Activated effector memory CD4-positive, alpha-beta T cell treated with Interleukin-2 at 50 U/mL for 16 hours (primary cell): ENCODE measurements at regions not wholly inside any gene's neighbourhood (a gene's known extent, or its start where the extent isn't known, plus 50 kb on each side); places are given as distances from the start of the nearest gene placed in this dataset.
"Not testable (repeated sequence)": the region's sequence is repeated elsewhere in the genome, so short reads cannot be mapped to it uniquely, and the experiment has no call there.

Experiments used
- DNase-seq: peaks from one replicate; pipeline ENCODE4 v3.0.0-alpha.2; 2020

DNA sequence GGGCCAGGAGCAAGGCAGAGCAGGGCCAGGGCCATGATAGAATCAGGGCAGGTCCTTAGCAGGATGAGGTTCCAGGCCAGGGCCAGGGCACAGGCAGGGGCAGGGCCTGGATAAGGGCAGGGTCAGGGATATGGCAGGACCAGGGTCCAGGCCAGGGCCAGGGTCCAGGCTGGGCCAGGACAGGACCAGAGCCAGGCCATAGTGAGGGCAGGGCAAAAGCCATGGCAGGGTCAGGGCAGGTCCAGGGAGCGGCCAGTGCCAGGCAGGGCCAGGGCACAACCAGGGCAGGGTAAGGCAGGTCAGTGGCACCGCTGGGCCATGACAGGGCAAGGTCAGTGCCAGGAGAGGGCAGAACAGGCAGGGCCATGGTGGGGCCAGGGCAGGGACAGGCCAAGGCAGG, 152.2 kb downstream of the LIPI start:
- no peak for DNase-seq

DNA sequence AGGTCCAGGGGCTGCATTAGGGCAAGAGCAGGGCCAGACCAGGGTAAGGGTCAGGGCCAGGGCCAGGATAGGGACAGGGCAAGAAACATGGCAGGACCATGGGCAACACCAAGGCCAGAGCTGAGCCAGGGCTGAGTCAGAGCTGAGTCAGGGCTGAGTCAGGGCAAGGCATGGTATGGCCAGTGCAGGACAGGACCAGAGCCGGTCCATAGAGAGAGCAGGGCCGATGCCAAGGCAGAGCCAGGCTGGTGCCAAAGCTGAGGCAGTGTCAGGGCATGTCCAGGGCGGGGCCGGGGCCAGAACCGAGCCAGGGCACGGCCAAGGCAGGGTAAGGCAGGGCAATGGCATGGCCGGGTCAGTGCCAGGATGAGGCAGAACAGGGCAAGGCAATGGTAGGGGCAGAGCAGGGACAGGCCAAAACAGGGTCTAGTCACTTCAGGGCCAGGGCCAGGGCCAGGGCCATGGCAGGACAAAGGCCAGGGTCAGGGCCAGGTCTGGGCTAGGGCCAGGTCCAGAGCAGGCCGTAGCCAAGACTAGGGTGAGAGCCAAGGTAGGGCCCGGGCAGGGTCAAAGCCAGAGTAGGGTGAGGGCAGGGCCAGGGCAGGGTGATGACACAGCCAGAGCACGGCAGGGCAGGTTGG, 152.8 kb downstream of the LIPI start:
- DNase-seq = not testable (repeated sequence)

DNA sequence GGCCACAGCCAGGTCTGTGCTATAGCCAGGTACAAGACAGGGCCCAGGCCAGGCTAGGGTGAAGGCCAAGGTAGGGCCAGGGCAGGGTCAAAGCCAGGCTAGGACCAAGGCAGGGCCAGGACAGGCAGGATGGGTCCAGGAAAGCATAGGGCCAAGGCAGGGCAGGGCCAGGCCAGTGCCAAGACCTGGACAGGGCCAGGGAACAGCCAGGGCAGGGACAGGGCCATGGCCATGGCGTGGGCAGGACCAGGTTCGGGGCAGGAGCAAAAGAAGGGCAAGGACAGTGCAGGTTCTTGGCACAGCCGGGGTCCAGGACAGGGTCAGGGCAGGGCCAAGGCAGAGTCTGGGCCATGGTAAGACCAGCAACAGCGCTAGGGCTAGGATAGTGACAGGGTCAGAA, 153.4 kb downstream of the LIPI start:
- no peak for DNase-seq

DNA sequence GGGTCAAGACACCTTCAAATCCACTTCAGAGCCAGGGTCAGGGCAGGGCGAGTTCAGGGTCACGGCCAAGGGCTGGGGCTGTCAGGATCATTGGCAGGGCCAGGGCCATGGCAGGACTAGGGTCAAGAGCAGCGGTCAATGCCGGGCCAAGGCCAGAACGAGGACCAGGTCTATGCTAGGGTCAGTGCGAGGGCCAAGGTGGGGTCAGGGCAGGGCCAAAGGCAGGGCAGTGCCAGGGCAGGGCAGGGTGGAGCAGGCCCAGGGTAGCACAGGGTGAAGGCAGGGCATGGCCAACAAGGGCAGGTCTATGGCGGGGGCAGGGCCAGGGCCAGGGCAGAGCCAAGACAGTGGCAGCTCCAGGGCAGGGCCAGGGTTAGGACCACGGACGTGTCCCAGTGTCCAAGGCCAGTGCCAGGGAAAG, 154.0 kb downstream of the LIPI start:
- DNase-seq = no peak

DNA sequence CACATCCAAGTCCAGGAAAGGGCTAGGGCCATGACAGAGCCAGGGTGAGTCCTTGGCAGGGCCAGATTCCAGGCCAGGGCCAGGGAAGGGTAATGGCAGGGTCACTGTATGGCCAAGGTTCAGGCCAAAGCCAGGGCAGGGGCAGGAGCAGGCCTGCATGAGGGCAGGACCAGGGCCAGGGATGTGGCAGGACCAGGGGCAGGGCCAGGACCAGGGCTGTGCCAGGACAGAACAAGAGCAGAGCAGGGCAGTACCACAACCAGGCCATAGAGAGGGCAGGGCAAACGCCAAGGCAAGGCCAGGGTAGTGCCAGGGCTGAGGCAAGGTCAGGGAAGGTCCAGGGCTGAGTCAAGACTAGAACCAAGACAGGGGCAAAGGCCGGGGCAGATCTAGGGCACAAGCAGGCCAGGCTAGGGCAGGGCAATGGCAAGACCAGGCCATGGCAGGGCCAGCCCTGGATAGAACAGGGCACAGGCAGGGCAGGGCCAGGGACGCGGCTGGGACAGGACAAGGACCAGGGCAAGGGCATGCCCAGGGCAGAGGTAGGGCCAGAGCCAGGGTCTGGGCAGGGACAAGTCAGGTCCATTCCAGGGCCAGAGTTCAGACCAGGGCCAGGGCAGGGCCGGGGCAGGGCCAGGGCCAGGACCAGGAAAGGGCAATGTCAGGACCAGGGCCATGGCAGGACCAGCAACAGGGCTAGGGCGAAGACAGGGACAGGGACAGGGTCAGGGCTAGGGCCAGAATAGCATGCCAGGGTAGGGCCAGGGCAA, 154.8 kb downstream of the LIPI start:
- DNase-seq = not testable (repeated sequence)

DNA sequence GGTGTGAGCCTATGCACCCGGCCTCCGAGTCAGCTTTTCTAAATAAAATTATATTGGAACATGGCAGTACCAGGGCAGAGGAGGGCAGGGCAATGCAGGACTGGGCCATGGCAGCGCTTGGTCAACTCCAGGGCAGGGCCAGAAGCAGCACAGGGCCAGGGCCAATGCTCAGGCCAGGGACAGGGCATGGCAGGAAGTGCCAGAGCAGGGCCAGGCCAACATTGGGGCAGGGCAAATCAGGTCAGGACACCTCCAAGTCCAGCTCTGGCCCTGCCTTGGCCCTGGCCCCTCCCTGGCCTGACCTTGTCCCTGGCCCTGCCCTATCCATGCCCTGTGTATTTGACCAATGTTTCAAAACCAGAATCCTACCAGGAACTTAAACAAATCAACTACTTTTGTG, 156.1 kb downstream of the LIPI start:
- no peak for DNase-seq

DNA sequence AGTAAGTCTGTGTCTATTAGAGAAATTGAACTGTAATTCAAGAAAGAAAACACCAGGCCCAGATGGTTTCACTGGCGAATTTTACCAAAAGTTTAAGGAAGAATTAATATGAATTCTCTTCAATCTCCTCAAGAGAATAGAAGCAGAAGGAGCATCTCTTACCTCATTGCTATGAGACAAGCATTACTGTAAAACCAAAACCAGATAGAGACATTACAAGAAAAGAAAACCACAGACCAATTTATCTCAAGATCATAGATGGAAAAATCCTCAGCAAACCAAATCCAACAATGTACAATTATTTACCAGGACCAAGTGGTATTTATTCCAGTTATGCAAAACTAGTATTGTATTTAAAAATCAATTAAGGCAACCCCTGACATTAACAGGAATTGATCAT, 160.6 kb downstream of the LIPI start:
- no peak for DNase-seq

DNA sequence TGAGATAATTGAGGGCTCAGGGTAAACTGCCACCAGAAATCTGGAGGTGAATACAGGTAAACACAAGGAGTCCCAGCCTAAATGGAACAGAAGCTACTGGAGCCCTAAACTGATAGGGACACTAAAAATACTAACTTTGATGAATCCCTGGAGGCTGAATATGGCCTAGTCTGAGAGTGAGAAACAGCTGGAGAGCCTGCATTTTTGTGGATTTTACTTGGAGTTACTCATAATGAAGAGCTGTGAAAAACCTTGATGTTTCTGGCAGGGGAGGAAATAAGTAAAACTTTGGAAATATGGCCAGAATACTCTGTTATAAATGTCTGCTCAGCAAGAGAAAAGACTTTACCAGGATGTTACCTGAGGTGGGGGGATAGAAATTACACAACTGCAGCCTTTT, 164.4 kb downstream of the LIPI start:
- no peak for DNase-seq

DNA sequence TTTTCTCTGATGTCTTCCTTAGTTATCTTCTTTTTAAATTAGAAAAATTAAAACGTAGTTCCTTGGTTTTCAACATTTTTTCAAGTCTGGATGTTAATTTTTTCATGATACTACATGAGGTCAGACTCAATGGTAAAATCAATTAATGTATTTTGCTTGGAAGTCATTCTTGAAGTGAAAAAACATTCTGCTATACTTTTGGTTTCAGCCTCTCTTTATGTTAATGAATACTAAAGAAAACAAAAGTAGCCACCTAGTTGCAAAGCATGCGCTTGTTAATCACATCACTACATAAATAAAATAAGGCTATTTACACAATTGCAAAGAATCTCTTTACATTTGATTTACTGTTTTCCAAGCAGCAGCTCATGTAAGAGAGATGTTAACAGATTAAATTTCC, 170.4 kb downstream of the LIPI start:
- DNase-seq = no peak

DNA sequence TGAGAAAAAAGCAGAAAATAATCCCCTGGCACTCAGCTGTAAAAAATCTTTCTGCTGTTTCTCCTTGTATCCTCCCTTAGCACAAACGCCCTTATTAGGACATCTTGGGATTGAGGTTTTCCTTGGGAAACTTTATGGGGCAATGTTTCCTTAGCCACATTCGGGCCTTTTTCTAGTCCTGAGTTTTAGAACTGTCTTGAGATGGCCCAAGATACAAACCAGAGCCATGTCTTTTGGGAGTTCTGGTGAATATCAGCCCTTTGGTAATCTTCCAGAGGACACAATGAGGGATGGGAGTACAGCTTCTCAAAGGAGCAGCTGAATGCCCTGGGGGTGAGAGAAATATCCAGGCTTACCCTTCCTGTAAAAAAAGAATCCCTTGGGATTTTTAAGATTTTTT, 182.1 kb downstream of the LIPI start:
- DNase-seq = not testable (repeated sequence)

DNA sequence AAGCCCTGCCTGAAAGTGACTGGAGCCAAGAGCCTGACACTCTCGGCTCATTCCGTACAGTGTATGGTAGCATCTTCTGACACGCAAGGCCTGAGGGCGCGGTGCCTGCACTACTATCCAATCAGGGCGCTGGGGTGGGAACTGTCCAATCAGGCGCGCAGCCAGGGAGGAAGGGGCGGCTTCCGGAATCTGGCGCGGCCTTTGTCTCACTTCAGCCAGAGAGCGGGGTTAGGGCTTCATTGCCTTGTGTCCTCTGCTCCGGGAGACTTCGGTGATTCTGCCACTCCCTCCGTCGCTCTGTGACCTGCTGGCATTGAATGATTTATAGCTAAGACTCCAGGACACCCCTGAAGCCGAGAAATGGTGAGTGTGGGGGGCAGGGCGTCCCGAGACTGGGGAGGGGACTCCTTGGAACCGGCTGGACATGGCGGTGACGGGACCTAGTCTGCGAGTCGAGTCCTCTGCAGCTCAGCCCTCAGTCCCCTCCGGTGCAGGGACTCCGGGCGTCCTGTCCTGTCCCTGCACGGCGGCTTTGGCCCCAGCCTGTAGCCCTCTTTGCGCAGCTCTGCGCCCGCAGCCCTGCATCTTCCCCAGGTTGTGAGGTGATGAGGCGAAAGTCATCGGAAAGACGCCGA, 183.4 kb downstream of the LIPI start:
- DNase-seq = peak; percentile 75

DNA sequence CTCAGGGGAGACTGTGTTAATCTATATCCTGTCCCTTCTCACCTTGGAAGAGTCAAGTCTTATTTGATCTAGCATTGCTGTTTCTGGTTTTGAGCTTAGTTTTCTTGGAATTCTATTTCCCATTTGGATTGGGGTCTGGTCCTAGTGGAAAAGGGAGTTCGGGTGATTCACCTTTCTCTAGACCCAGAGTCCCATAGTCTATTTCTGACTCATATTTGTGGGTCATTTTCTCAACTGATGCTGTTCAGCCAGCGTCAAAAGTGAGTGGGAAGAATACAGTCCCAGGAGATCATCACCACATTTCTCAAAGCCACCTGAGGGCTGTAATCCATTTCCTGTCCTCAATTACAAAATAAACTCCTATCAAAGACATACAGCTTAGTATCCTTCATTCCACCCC, 190.6 kb downstream of the LIPI start:
- not testable (repeated sequence) for DNase-seq

DNA sequence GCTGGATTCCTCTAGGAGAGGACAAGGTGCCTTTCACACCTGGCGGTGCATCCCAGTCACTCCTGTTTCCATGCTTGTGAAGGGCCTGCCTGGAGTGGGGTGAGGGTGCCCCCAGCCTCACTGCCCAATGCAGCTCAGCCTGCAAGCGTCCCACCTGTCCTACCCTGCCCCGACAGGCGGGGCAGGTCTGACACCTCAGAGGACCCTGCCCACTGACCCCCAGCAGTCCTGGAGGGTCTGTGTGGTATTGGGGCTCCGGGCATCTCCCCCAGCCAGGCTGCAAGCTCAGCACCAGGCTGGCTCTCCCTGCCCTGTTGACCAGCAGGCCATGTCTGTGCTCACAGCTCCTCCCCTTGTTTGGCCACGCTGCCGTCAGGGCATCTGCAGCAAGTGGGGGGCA, 194.9 kb downstream of the LIPI start:
- not testable (repeated sequence) for DNase-seq

DNA sequence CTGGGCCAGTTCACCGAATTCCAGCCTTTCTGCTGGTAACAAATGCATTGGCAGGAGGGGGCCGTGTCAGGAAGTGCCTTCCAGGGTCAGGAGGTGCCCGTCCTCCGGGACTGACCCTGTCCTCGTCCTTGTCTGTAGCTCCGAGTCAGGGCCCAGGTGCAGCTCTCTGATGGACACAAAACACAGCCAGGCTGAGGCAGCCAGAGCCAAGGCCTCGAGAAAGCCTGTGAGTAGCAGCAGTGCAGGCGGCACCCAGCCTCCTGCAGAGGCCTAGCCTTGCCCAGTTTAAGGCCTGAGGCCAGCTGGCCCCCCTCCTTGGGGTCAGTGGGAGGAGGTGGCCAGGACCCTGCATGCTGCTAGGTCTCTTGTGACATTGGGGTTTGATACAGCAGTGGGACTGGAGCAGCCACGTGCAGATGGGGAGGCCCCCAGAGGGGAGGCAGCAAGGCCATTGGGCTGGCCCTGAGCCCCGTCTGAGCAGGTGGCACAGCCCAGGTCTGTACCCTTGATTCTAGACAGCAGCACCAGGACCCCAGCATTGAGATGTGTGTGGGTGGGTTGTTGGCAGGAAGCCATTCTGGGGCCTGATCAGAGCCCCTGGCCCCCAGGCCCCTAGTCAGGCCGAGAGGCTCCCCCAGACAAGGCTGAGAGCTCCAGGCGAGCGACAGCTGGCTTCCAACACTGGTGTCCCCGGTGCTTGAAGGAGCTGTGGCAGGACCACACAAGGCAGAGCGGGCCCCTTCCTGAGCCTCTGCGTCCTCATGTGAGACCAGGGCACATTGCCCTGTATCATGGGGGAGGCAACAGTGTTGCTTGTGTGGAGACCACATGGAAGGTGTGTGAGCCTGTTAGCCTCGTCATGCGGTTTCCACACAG, 196.9 kb downstream of the LIPI start:
- DNase-seq = not testable (repeated sequence)

DNA sequence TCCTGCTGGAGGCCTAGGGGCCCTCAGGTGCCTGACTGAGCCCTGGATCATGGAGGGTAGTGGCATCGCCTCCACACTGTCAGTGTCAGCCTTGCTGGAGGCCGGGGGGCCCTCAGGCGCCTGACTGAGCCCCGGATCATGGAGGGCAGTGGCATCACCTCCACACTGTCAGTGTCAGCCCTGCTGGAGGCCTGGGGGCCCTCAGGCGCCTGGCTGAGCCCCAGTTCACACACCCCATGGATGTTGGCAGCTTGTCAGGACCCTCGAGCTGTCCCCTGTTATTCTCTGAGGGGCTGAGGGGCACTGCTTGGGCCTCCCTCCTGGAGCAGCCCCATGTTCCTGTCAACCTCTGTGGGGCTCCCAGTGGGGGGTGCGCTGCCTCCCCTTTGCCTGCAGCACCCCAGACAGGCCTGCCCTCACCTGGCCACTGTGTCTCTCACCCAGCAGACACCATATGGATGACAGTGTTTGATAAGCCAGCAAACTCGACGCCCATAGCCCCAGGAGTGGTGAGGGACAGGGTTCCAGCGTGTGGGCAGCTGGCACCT, 197.6 kb downstream of the LIPI start:
- DNase-seq = no peak

DNA sequence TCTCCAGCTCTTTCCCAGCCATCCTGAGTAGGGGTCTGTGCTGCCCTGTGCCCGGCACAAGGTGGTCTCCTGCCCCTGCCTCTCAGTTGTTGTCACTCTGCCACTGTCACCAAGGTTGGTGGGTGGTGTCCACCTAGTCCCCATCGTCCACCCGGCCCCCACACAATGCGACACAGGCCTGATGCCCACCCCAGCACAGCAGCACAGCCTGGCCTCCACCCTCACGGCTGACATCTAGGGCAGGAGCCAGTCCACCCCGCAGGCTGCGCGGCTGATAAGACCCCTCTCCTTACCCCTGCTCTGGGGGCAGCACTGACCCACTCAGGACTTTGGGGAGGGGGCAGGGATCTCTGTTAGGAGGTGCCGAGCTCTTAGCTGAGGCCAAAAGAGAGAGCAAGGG, 198.3 kb downstream of the LIPI start:
- DNase-seq = no peak

DNA sequence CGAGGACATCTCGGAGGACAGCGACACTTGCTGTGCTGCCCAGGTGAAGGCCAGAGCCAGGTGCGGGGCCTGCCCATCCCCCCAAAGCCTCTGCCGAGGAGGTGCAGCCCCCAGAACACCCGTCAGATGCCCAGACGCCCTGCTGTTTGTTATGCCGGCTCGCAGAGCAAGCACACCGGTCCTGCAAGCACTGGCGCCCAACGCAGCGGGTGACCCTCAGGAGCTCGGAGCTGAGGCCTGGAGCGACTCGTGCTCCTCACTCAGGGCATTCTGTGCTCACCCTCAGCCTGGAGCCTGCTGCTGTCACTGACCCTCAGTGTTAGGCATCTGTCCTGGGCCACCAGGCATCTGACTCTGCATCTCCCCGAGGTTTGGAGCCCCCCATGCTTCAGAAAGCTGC, 199.0 kb downstream of the LIPI start:
- not testable (repeated sequence) for DNase-seq

DNA sequence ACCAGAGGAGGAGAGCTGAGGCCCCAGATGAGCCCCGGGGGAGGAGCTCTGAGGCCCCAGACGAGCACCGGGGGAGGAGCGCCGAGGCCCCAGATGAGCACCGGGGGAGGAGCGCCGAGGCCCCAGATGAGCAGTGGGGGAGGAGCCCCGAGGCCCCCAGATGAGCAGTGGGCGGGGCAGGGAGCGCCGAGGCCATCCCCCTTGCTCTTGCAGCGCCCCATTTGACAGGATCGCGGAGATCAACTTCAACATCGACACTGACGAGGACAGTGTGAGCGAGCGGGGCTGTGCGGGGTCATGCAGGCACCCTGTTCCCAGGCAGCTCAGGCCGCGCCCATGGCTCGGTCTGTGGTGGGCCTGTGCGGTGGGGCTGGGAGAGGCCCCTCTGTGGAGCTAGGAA, 199.6 kb downstream of the LIPI start:
- not testable (repeated sequence) for DNase-seq

DNA sequence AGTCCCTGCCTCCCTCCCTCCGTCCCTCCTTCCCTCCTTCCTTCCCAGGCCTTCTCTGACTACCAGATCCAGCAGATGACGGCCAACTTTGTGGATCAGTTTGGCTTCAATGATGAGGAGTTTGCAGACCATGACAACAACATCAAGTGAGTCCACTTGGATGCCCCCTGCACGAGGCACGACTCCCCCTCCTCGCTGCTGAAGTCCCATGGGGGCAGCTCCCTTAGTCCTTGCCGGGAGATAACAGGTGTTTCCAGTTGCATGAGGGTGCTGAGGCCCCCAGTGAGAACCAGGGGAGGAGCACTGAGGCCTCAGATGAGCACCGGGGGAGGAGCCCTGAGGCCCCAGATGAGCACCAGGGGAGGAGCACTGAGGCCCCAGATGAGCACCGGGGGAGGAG, 200.0 kb downstream of the LIPI start:
- DNase-seq = no peak

DNA sequence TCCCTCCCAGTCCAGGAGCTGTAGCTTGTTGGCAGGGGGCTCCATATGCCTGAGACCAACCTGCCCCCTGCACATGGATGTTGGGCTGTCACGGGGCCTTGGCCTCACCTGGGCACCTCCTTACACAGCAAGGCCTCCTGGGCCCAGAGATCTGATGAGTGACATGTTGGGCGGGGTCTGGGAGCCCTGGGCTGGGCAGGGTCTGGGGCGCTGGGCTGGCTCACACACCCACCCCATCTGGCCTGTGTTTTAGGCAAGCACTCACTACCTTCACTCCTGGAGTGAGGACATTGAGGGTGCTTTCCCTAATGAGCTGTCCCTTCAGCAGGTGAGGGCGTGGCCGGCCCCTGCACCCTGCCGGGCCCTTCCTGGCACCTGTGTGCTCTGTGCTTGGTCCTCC, 200.8 kb downstream of the LIPI start:
- not testable (repeated sequence) for DNase-seq

DNA sequence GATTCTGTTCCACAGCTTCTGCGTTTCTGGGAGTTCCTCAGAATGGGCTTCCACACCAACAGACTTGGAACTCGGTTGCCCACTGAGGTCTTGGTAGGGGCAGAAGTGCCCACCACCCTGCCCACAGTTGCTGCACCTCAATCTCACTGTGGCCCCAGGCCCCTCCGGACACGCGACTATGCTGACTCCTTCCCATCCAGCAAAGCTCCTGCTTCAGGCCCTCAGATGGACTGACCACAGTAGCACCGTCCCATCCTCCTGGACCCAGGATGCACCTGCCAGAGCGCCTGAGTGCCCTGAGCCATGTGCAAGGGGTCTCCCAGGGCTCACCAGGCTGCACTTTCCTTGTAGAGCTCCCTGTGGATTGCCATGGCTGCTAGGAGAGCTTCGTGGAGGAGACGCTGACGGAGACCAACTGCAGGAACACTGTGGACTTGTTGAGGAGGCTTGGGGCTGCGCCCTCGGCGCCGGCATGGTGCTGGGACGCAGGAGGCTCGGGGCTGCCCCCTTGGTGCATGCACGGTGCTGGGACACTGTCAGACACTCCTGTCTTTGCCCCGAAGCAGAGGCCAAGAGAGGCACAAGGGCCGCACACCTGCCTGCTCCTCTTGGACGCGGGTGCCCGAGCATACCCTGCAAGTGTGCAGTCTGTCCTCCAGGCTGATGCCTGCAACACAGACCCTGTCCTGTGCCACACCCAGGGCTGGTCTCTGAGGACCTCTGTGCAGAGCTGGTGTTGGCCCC, 201.3 kb downstream of the LIPI start:
- DNase-seq = not testable (repeated sequence)

DNA sequence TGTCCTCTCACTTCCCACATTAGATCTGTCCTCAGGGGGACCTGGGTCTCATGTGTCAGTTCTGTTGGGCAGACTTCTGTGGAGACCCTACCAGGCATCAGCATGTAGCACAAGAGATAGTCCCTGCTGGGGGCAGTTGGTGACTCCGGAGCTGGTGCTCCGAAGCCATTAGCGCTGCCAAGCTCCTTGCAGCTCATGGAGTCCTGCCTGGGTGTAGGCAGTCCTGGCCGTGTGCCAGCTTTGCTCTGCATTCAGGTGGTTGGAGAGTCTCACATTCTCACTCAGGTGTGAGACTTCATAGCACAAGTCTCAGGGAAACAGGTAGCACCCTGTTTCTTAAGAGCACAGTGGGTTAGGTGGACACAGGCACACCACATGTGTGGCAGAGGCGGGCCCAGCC, 202.3 kb downstream of the LIPI start:
- not testable (repeated sequence) for DNase-seq
